Loucy (cell line): ENCODE measurements at regions not wholly inside any gene's neighbourhood (a gene's known extent, or its start where the extent isn't known, plus 50 kb on each side); places are given as distances from the start of the nearest gene placed in this dataset.

Experiments used
- H2AFZ ChIP-seq: fragments of 200-600 bp; sonication (generic); 2 replicates; pipeline ENCODE4 v1.6.0; 2016; ENCODE audit warnings: antibody characterized with exemption, mild to moderate bottlenecking, low read length, moderate library complexity
- H3F3A ChIP-seq: fragments of 200-600 bp; 2 replicates; pipeline ENCODE4 v1.6.0; 2016; ENCODE audit warnings: antibody characterized with exemption, low read depth, mild to moderate bottlenecking
- H3K27me3 ChIP-seq: fragments of 200-600 bp; sonication (generic); 2 replicates; pipeline ENCODE4 v1.6.1; 2014; ENCODE audit warnings: low read length, mild to moderate bottlenecking; ENCODE audit not compliant: insufficient read depth, poor library complexity, severe bottlenecking
- H3K36me3 ChIP-seq: fragments of 200-600 bp; sonication (generic); 2 replicates; pipeline ENCODE4 v1.6.1; 2016; ENCODE audit warnings: low read length; ENCODE audit not compliant: insufficient read depth
- H3K4me1 ChIP-seq: fragments of 200-600 bp; sonication (generic); 2 replicates; pipeline ENCODE4 v1.5.1; 2014; ENCODE audit warnings: low read length, mild to moderate bottlenecking; ENCODE audit not compliant: insufficient read depth, poor library complexity, severe bottlenecking
- H3K4me2 ChIP-seq: fragments of 200-600 bp; sonication (generic); 2 replicates; pipeline ENCODE4 v1.6.0; 2014; ENCODE audit warnings: antibody characterized with exemption, low read length, low read depth, mild to moderate bottlenecking; ENCODE audit not compliant: poor library complexity, severe bottlenecking
- H3K4me3 ChIP-seq: fragments of 200-600 bp; sonication (generic); 2 replicates; pipeline ENCODE4 v1.5.1; 2014; ENCODE audit warnings: low read length, mild to moderate bottlenecking, mixed read lengths; ENCODE audit not compliant: poor library complexity, severe bottlenecking
- H3K79me2 ChIP-seq: fragments of 200-600 bp; sonication (generic); 2 replicates; pipeline ENCODE4 v1.6.1; 2014; ENCODE audit warnings: low read length; ENCODE audit not compliant: insufficient read depth
- H3K9ac ChIP-seq: fragments of 200-600 bp; sonication (generic); 2 replicates; pipeline ENCODE4 v1.6.0; 2014; ENCODE audit warnings: mild to moderate bottlenecking, low read depth, low read length, moderate library complexity; ENCODE audit not compliant: poor library complexity, severe bottlenecking
- H3K9me2 ChIP-seq: fragments of 200-600 bp; sonication (generic); replicated peaks from 2 replicates; pipeline ENCODE4 v1.6.1; 2016; ENCODE audit warnings: low read depth, low read length, mixed read lengths
- H3K9me3 ChIP-seq: fragments of 200-600 bp; sonication (generic); 2 replicates; pipeline ENCODE4 v1.6.1; 2014; ENCODE audit warnings: mild to moderate bottlenecking, antibody characterized with exemption, low read length, low read depth; ENCODE audit not compliant: insufficient read depth
- H4K20me1 ChIP-seq: fragments of 200-600 bp; sonication (generic); 2 replicates; pipeline ENCODE4 v1.6.0; 2014; ENCODE audit warnings: antibody characterized with exemption, low read length, mild to moderate bottlenecking; ENCODE audit not compliant: insufficient read depth, poor library complexity, severe bottlenecking
- EZH2phosphoT487 ChIP-seq: fragments of 200-600 bp; IDR thresholded peaks from 2 replicates; pipeline ENCODE4 v1.6.1; 2018; ENCODE audit warnings: antibody characterized with exemption, mild to moderate bottlenecking, moderate library complexity, borderline replicate concordance
- TF ChIP-seq, protein P1 (sequence below): fragments of 200-600 bp; sonication (generic); conservative IDR thresholded peaks from 2 replicates; pipeline ENCODE4 v1.5.1; 2014; ENCODE audit warnings: mild to moderate bottlenecking, antibody characterized with exemption, low read length

DNA sequence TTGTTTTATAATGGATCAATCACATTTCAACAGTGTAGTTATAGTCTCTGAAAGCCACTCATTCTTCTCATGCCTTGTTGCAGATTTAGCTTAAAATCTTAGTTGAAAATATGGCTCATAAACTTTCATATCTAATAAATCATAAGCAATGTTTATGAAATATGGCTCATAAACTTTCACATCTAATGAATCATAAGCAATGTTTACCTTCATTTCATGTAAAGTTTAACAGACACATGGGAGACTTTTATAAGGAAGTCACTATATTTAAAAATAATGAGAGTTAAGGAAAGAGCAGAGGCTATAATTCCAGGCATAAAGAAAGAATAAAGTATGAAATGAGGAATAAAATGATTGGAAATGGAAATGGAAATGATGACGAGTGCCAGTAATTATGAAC lies 1042.1 kb downstream of the FSCB start:
- TF ChIP-seq, protein P1, sequence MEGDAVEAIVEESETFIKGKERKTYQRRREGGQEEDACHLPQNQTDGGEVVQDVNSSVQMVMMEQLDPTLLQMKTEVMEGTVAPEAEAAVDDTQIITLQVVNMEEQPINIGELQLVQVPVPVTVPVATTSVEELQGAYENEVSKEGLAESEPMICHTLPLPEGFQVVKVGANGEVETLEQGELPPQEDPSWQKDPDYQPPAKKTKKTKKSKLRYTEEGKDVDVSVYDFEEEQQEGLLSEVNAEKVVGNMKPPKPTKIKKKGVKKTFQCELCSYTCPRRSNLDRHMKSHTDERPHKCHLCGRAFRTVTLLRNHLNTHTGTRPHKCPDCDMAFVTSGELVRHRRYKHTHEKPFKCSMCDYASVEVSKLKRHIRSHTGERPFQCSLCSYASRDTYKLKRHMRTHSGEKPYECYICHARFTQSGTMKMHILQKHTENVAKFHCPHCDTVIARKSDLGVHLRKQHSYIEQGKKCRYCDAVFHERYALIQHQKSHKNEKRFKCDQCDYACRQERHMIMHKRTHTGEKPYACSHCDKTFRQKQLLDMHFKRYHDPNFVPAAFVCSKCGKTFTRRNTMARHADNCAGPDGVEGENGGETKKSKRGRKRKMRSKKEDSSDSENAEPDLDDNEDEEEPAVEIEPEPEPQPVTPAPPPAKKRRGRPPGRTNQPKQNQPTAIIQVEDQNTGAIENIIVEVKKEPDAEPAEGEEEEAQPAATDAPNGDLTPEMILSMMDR, result no peak
- no peak for TF ChIP-seq EZH2phosphoT487
- H3K4me3 ChIP-seq, result no peak overlapping the region
- H4K20me1 ChIP-seq, result no peaks in the 10 kb centered on the region
- no peaks in the 10 kb centered on the region for H3K36me3 ChIP-seq
- no peaks in the 10 kb centered on the region for H3K9me2 ChIP-seq
- H3K9ac ChIP-seq, result no peak overlapping the region
- no peaks in the 10 kb centered on the region for H3K27me3 ChIP-seq
- no peaks in the 10 kb centered on the region for H3K4me1 ChIP-seq
- H3K4me2 ChIP-seq, result no peak overlapping the region
- no peak overlapping the region for H2AFZ ChIP-seq
- no peaks in the 10 kb centered on the region for H3K79me2 ChIP-seq
- no peaks in the 10 kb centered on the region for H3K9me3 ChIP-seq
- no peaks in the 10 kb centered on the region for H3F3A ChIP-seq

DNA sequence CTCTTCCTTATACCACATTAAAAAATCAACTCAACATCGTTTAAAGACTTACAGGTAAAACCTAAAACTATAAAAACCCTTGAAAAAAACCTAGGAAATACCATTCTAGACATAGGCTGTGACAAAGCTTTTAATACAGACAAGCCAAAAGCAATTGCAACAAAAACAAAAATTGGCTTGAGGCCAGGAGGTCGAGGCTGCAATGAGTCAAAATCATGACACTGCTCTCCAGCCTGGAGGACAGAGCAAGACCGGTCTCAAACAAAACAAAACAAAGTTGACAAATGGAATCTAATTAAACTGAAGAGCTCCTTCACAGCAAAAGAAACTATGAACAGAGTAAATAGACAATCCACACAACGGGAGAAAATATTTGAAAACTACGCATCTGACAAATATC lies 1057.8 kb downstream of the FSCB start:
- no peak overlapping the region for H3K9ac ChIP-seq
- no peaks in the 10 kb centered on the region for H3K79me2 ChIP-seq
- H3K4me1 ChIP-seq, result no peaks in the 10 kb centered on the region
- H3K9me3 ChIP-seq, result 0 out of 2 replicates have a peak, but pooled peaks cover 3% of the 10 kb centered on the region
- no peaks in the 10 kb centered on the region for H4K20me1 ChIP-seq
- no peaks in the 10 kb centered on the region for H3K36me3 ChIP-seq
- no peak overlapping the region for H3K4me3 ChIP-seq
- H3K9me2 ChIP-seq, result no peaks in the 10 kb centered on the region
- no peak overlapping the region for H3K4me2 ChIP-seq
- H2AFZ ChIP-seq, result no peak overlapping the region
- no peak for TF ChIP-seq EZH2phosphoT487
- H3F3A ChIP-seq, result no peaks in the 10 kb centered on the region
- no peaks in the 10 kb centered on the region for H3K27me3 ChIP-seq

DNA sequence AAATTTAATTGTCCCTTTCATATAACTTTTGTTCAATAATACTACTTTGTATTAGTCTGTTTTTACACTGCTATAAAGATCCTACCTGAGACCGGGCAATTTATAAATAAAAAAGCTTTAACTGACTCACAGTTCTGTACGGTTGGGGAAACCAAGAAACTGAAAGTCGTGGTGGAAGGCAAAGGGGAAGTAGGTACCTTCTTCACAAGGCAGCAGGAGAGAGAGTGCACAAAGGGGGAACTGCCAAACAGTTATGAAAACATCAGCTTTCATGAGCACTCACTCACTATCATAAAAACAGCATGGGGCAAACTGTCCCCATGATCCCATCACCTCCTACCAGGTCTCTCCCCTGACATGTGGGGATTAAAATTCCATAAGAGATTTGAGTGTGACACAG lies 1069.0 kb downstream of the FSCB start:
- no peak overlapping the region for H3K9ac ChIP-seq
- H3K27me3 ChIP-seq, result no peaks in the 10 kb centered on the region
- no peak overlapping the region for H3K4me3 ChIP-seq
- no peaks in the 10 kb centered on the region for H3K9me2 ChIP-seq
- no peaks in the 10 kb centered on the region for H3K36me3 ChIP-seq
- no peaks in the 10 kb centered on the region for H3F3A ChIP-seq
- no peaks in the 10 kb centered on the region for H3K79me2 ChIP-seq
- no peak for TF ChIP-seq EZH2phosphoT487
- TF ChIP-seq, protein P1, result no peak
- H3K9me3 ChIP-seq, result no peaks in the 10 kb centered on the region
- H3K4me1 ChIP-seq, result no peaks in the 10 kb centered on the region
- no peaks in the 10 kb centered on the region for H4K20me1 ChIP-seq
- H3K4me2 ChIP-seq, result no peak overlapping the region
- no peak overlapping the region for H2AFZ ChIP-seq

DNA sequence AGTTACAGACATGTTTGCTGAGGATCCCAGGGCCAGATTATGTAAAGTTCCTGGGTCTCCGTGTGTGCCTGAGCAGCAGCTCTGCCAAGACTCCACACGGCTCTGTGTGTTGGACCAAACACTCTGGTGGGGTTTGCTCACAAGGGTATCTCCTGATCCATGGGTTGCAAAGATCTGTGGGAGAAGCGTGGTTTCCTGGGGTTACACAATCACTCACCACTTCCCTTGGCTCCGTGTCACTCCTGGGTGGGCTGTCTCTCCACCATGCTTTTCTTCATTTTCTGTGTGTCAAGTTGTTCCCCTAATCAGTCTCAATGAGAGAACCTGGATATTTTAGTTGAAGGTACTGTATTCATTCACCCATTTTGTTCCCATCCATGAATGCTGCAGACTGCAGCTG lies 1088.8 kb downstream of the FSCB start:
- Histone ChIP-seq H3K9me3 (no peaks in the 10 kb centered on the region; the same call in 1 of the 2 replicates), H3K4me3 (no peak overlapping the region), H3K79me2 (no peaks in the 10 kb centered on the region), H2AFZ (no peak overlapping the region), H4K20me1 (no peaks in the 10 kb centered on the region), H3K27me3 (no peaks in the 10 kb centered on the region), H3K9me2 (no peaks in the 10 kb centered on the region), H3K4me2 (no peak overlapping the region), H3K36me3 (no peaks in the 10 kb centered on the region), H3K4me1 (no peaks in the 10 kb centered on the region), H3F3A (no peaks in the 10 kb centered on the region), H3K9ac (no peak overlapping the region)
- TF ChIP-seq, protein P1, result no peak
- no peak for TF ChIP-seq EZH2phosphoT487
